SK-N-SH (cell line): ENCODE measurements at regions not wholly inside any gene's neighbourhood (a gene's known extent, or its start where the extent isn't known, plus 50 kb on each side); places are given as distances from the start of the nearest gene placed in this dataset.

ENCODE experiments used
- CTCF ChIP-seq: fragments of 200-600 bp; sonication (generic); IDR thresholded peaks from 2 replicates; pipeline ENCODE4 v1.6.1; 2017; ENCODE audit warnings: antibody characterized with exemption, mild to moderate bottlenecking, moderate library complexity
- ELF1 ChIP-seq: IDR thresholded peaks from 2 replicates; pipeline ENCODE4 v1.4.0; 2012
- IRF3 ChIP-seq: fragments of 150-350 bp; IDR thresholded peaks from 2 replicates; pipeline ENCODE4 v1.6.1; 2016; ENCODE audit warnings: mild to moderate bottlenecking, low read depth, low read length
- MXI1 ChIP-seq: IDR thresholded peaks from 2 replicates; pipeline ENCODE4 v1.6.1; 2012; ENCODE audit warnings: mild to moderate bottlenecking, low read depth, low read length, improper control_type of control experiment
- RAD21 ChIP-seq: IDR thresholded peaks from 2 replicates; pipeline ENCODE4 v1.6.1; 2012; ENCODE audit warnings: mild to moderate bottlenecking, low read length
- RCOR1 ChIP-seq: fragments of 150-350 bp; IDR thresholded peaks from 2 replicates; pipeline ENCODE4 v1.6.1; 2017; ENCODE audit warnings: antibody characterized with exemption, low read length
- RFX5 ChIP-seq: IDR thresholded peaks from 2 replicates; pipeline ENCODE4 v1.6.1; 2012; ENCODE audit warnings: mild to moderate bottlenecking, improper control_type of control experiment, low read length
- RXRA ChIP-seq: IDR thresholded peaks from 2 replicates; pipeline ENCODE4 v1.4.0; 2012; ENCODE audit warnings: low read depth, mild to moderate bottlenecking, borderline replicate concordance
- SMC3 ChIP-seq: IDR thresholded peaks from 2 replicates; pipeline ENCODE4 v1.6.1; 2012; ENCODE audit warnings: low read depth, low read length, improper control_type of control experiment
- TF ChIP-seq, protein P1 (sequence below): IDR thresholded peaks from 2 replicates; pipeline ENCODE4 v1.4.0; 2012; ENCODE audit warnings: low read depth

DNA sequence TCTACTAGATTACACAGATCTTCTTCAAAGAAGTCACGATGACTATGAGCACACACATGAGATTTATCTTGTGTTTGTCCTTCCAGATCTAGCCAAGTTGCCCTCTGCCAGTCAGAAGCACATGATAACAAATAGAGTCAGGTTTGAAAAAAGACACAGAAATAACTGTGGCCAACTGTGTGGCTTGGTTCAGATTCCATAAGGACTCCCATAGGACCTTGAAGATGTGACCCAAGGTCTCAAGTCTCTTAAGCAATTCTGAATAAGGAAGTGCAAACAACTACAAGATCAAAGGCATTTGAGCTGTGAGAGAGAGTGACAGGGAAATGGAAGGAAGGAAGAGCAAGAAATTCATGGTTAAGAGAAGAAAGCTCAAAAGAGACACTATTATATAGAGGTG is 194.0 kb downstream of the PLPP3 start:
- no peak for TF ChIP-seq CTCF
- TF ChIP-seq RFX5 = no peak
- TF ChIP-seq, protein P1, sequence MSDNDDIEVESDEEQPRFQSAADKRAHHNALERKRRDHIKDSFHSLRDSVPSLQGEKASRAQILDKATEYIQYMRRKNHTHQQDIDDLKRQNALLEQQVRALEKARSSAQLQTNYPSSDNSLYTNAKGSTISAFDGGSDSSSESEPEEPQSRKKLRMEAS = no peak
- no peak for TF ChIP-seq RCOR1
- no peak for TF ChIP-seq MXI1
- TF ChIP-seq ELF1 = no peak
- TF ChIP-seq RAD21 = no peak
- no peak for TF ChIP-seq IRF3
- TF ChIP-seq SMC3 = no peak
- no peak for TF ChIP-seq RXRA
